Astrocyte of the spinal cord (primary cell): ENCODE measurements at regions not wholly inside any gene's neighbourhood (a gene's known extent, or its start where the extent isn't known, plus 50 kb on each side); places are given as distances from the start of the nearest gene placed in this dataset.

Experiments used
- DNase-seq: peaks from one replicate; pipeline ENCODE4 v3.0.0; 2011; ENCODE audit warnings: low read depth, low spot score
- H3K4me3 ChIP-seq: 2 replicates; pipeline ENCODE4 v1.5.1; 2011; ENCODE audit warnings: low read depth, mild to moderate bottlenecking, low read length, moderate library complexity
- CTCF ChIP-seq: IDR thresholded peaks from 2 replicates; pipeline ENCODE4 v1.5.1; 2012; ENCODE audit warnings: low read depth, mild to moderate bottlenecking, low read length, inconsistent platforms
- in situ Hi-C: cut with HindIII; loops from 2 replicates; pipeline ENCODE4 v1.10.0; 2017; ENCODE audit warnings: low sequenced_read_pairs

GRCh38 chr10:21157664-21158063 is 260.6 kb upstream of the NEBL start:
- DNase-seq: no peak
- in situ Hi-C loops: no loop called here
- H3K4me3 ChIP-seq: no peak overlapping the region
- no peak for TF ChIP-seq CTCF

GRCh38 chr10:21150166-21150565 is 253.1 kb upstream of the NEBL start:
- in situ Hi-C loops: no loop called here
- H3K4me3 ChIP-seq: no peak overlapping the region
- no peak for DNase-seq
- no peak for TF ChIP-seq CTCF

GRCh38 chr10:21146436-21146789 is 249.3 kb upstream of the NEBL start:
- no peak for DNase-seq
- TF ChIP-seq CTCF: no peak
- in situ Hi-C loops: no loop called here

GRCh38 chr10:21145751-21146435 is 248.8 kb upstream of the NEBL start:
- in situ Hi-C loops: no loop called here
- no peak overlapping the region for H3K4me3 ChIP-seq
- DNase-seq: no peak
- TF ChIP-seq CTCF: no peak

More at GRCh38 chr10:21146436-21146789, 249.3 kb upstream of the NEBL start:
- no peak overlapping the region for H3K4me3 ChIP-seq

GRCh38 chr10:21144047-21144446 is 246.9 kb upstream of the NEBL start:
- in situ Hi-C loops: no loop called here
- no peak overlapping the region for H3K4me3 ChIP-seq
- TF ChIP-seq CTCF: no peak
- DNase-seq: no peak

- no peak overlapping the region for H3K4me3 ChIP-seq
- TF ChIP-seq CTCF: no peak
- no peak for DNase-seq
- in situ Hi-C loops: no loop called here
These were observed 244.9 kb upstream of the NEBL start for GRCh38 chr10:21141946-21142492.
